ENCODE measurements at regions not wholly inside any gene's neighbourhood (a gene's known extent, or its start where the extent isn't known, plus 50 kb on each side); places are given as distances from the start of the nearest gene placed in this dataset.

- peak; percentile 46 for DNase-seq
Measured at GRCh38 chr3:99172736-99173657, 271.5 kb upstream of the DCBLD2 start.

GRCh38 chr3:99171800-99172199, 270.3 kb upstream of the DCBLD2 start:
- DNase-seq: no peak

- DNase-seq: no peak
Measured at GRCh38 chr3:99170867-99171517, 269.5 kb upstream of the DCBLD2 start.

- DNase-seq: no peak
Measured at GRCh38 chr3:99167071-99167470, 265.6 kb upstream of the DCBLD2 start.

GRCh38 chr3:99163314-99163713, 261.8 kb upstream of the DCBLD2 start:
- DNase-seq: no peak

- DNase-seq: no peak
Measured at GRCh38 chr3:99159220-99159762, 257.8 kb upstream of the DCBLD2 start.

GRCh38 chr3:99145031-99145430, 243.5 kb upstream of the DCBLD2 start:
- DNase-seq: no peak

- no peak for DNase-seq
Measured at GRCh38 chr3:99143493-99143892, 242.0 kb upstream of the DCBLD2 start.

GRCh38 chr3:99134986-99135385, 233.5 kb upstream of the DCBLD2 start:
- no peak for DNase-seq

GRCh38 chr3:99131876-99132275, 230.4 kb upstream of the DCBLD2 start:
- no peak for DNase-seq

- DNase-seq: no peak
Measured at GRCh38 chr3:99128725-99129505, 227.4 kb upstream of the DCBLD2 start.

- DNase-seq: no peak
Measured at GRCh38 chr3:99128235-99128634, 226.7 kb upstream of the DCBLD2 start.

GRCh38 chr3:99126316-99126715, 224.8 kb upstream of the DCBLD2 start:
- DNase-seq: no peak

- no peak for DNase-seq
Measured at GRCh38 chr3:99119385-99119784, 217.9 kb upstream of the DCBLD2 start.

- DNase-seq: no peak
Measured at GRCh38 chr3:99118381-99118780, 216.9 kb upstream of the DCBLD2 start.

GRCh38 chr3:99114565-99115291, 213.2 kb upstream of the DCBLD2 start:
- DNase-seq: no peak

GRCh38 chr3:99111235-99111634, 209.7 kb upstream of the DCBLD2 start:
- DNase-seq: no peak

- DNase-seq: no peak
Measured at GRCh38 chr3:99110401-99110800, 208.9 kb upstream of the DCBLD2 start.

GRCh38 chr3:99108508-99108907, 207.0 kb upstream of the DCBLD2 start:
- DNase-seq: no peak

GRCh38 chr3:99094606-99095005, 193.1 kb upstream of the DCBLD2 start:
- DNase-seq: no peak

- DNase-seq: no peak
Measured at GRCh38 chr3:99087277-99087676, 185.8 kb upstream of the DCBLD2 start.

GRCh38 chr3:99084826-99085225, 183.3 kb upstream of the DCBLD2 start:
- no peak for DNase-seq

GRCh38 chr3:99084156-99084555, 182.7 kb upstream of the DCBLD2 start:
- DNase-seq: no peak
